DMS79 (cell line): ENCODE measurements at regions not wholly inside any gene's neighbourhood (a gene's known extent, or its start where the extent isn't known, plus 50 kb on each side); places are given as distances from the start of the nearest gene placed in this dataset.
"Not testable (repeated sequence)": the region's sequence is repeated elsewhere in the genome, so short reads cannot be mapped to it uniquely, and the experiment has no call there.

ENCODE experiments used
- DNase-seq: peaks from one replicate; lab custom pipeline; 2025; lab: John Stamatoyannopoulos, UW

GRCh38 chr4:3866813-3867129, 100.6 kb downstream of the ADRA2C start:
- no peak for DNase-seq

- no peak for DNase-seq
Observed at GRCh38 chr4:3867403-3868100, 101.4 kb downstream of the ADRA2C start.

GRCh38 chr4:3868211-3869173, 102.3 kb downstream of the ADRA2C start:
- no peak for DNase-seq

- no peak for DNase-seq
Observed at GRCh38 chr4:3869174-3869572, 103.0 kb downstream of the ADRA2C start.

- DNase-seq, result no peak
Observed at GRCh38 chr4:3869661-3870566, 103.7 kb downstream of the ADRA2C start.

- DNase-seq, result no peak
Observed at GRCh38 chr4:3870567-3870962, 104.4 kb downstream of the ADRA2C start.

- no peak for DNase-seq
Observed at GRCh38 chr4:3871181-3871852, 105.1 kb downstream of the ADRA2C start.

GRCh38 chr4:3871881-3872833, 106.0 kb downstream of the ADRA2C start:
- DNase-seq, result no peak

- no peak for DNase-seq
Observed at GRCh38 chr4:3872834-3873313, 106.7 kb downstream of the ADRA2C start.

- DNase-seq, result no peak
Observed at GRCh38 chr4:3873408-3874027, 107.3 kb downstream of the ADRA2C start.

- DNase-seq, result no peak
Observed at GRCh38 chr4:3874028-3874415, 107.8 kb downstream of the ADRA2C start.

- DNase-seq, result no peak
Observed at GRCh38 chr4:3874525-3875110, 108.4 kb downstream of the ADRA2C start.

- no peak for DNase-seq
Observed at GRCh38 chr4:3875466-3875865, 109.3 kb downstream of the ADRA2C start.

- not testable (repeated sequence) for DNase-seq
Observed at GRCh38 chr4:3876057-3876845, 110.1 kb downstream of the ADRA2C start.

- no peak for DNase-seq
Observed at GRCh38 chr4:3877236-3877635, 111.1 kb downstream of the ADRA2C start.

GRCh38 chr4:3877868-3878267, 111.7 kb downstream of the ADRA2C start:
- no peak for DNase-seq

- DNase-seq, result no peak
Observed at GRCh38 chr4:3878678-3879077, 112.5 kb downstream of the ADRA2C start.

- no peak for DNase-seq
Observed at GRCh38 chr4:3879681-3880614, 113.8 kb downstream of the ADRA2C start.
